Colon (tissue), 2 donors: ENCODE measurements at regions not wholly inside any gene's neighbourhood (a gene's known extent, or its start where the extent isn't known, plus 50 kb on each side); places are given as distances from the start of the nearest gene placed in this dataset.
"Not testable (repeated sequence)": the region's sequence is repeated elsewhere in the genome, so short reads cannot be mapped to it uniquely, and the experiment has no call there.

ENCODE experiments used
- FAIRE-seq: peaks from 2 replicates; lab custom pipeline; 2012; peaks lifted over from hg19 to GRCh38; lab: Jason Lieb, UNC
- donor health status: control.
- donor health status: control.

DNA sequence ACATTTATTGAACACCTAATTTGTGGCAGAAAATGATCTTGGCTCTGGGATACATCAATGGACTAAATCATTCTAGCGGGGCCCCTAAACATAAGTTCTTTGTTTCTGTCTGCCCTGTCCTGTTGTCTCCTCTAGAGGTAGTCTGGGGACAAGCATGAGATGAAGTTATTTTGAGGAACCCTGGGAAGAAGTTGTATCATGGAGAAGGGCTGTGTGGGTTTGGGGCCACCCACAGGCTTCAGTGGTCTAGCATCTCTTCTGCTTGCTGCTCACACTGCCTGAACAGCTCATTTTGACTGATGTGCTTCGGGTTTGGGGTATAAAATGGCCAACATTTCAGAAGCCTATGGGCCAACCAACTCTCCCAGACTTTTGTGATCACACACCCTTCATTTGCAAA, 50.3 kb upstream of the OSBPL11 start:
- no peak for FAIRE-seq

- FAIRE-seq = no peak
These were observed 51.3 kb upstream of the OSBPL11 start for GRCh38 chr3:125646581-125646980.

DNA sequence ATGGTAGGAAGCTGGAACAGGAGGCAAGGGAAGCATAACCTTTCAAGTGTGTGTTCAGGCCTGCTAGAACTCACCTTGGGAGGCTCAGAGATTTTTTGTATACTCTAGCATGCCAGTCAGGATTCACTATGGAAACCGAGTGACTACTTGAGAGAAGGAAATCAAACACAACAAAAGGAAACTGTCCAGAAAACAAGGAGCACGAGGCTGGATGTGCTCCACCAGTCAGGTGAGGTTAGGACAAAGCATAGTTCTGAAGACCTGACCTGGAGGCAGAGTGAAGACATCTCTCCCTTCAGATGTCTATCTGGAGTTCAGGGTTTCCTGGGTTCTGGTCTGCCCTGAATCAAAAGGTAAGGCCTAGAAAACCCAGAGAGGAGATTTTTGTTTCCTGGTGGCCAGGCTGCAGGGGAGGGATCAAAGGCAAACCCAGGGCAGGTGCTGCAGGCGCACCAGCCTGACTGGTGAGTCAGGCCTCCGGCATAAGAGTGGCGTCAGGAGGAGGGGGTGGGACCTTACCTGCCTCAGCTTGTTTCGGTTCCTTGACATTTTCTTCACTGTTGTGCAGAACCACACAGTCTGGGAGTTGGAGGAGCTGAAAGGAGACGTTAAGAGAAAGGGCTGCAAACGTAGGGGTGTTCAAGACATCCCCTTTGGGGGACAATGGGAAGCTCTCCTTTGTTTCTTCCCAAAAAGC, 52.2 kb upstream of the OSBPL11 start:
- FAIRE-seq = no peak

DNA sequence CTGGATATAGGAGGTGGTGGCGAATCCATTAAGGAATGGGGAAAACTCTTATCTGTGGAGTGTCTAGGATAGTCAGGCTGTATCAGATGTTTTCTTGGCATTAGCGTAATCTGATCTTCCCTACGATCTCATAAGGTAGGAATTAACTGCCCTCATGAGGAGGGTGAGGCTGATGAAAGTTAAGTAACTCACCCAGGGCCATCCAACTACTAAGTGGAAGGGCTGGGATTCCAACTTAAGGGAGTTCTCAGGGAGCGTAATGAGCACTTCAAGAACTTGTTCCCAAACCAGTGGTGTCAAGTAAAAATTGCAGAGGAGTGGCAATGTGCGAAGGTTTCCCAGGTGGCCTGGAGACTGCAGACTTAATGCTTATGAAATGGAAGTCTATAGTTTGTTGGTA, 55.9 kb upstream of the OSBPL11 start:
- no peak for FAIRE-seq

GRCh38 chr3:125652349-125652748, 57.1 kb upstream of the OSBPL11 start:
- FAIRE-seq = no peak

DNA sequence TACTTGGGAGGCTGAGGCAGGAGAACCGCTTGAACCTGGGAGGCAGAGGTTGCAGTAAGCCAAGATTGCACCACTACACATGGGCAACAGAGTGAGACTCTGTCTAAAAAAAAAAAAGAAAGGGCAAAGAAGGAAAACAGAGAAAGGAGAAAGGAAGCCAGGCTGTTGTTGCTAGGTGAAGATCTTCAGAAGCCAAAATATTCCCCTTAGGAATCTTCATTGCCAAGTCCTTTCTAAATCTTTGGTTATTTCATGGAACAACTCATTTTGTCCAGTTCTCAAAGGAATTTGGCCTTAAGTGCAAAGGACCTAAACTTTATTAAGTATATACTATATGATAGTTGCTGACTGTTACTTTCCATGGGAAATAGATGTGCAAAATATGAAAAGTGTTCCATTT, 59.2 kb upstream of the OSBPL11 start:
- no peak for FAIRE-seq

GRCh38 chr3:125662675-125663074, 67.4 kb upstream of the OSBPL11 start:
- no peak for FAIRE-seq

GRCh38 chr3:125670352-125670751, 75.1 kb upstream of the OSBPL11 start:
- FAIRE-seq = no peak

- no peak for FAIRE-seq
These were observed 75.6 kb upstream of the OSBPL11 start for GRCh38 chr3:125670945-125671344.

- no peak for FAIRE-seq
These were observed 76.4 kb upstream of the OSBPL11 start for GRCh38 chr3:125671461-125672243.

- no peak for FAIRE-seq
These were observed 80.5 kb upstream of the OSBPL11 start for GRCh38 chr3:125675791-125676190.

DNA sequence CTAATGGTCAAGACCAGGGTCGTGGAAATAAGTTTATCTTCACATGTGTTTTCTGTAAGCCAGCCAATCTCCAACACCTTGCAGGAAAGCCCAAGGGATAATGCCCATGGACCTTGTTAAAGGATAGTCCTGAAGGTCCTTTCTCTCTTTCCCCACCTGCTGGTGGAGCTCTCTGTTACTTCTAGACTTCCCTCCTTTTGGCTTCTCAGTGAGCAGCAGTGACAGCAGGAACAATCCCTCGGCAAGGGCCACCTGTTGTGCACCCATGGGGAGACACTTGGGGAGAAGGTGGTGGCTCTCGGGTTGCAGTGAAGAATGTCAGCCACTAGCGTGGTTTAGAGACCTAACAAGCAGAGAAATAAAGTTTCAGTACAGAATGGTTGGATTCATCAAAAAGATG, 84.0 kb upstream of the OSBPL11 start:
- FAIRE-seq = no peak

DNA sequence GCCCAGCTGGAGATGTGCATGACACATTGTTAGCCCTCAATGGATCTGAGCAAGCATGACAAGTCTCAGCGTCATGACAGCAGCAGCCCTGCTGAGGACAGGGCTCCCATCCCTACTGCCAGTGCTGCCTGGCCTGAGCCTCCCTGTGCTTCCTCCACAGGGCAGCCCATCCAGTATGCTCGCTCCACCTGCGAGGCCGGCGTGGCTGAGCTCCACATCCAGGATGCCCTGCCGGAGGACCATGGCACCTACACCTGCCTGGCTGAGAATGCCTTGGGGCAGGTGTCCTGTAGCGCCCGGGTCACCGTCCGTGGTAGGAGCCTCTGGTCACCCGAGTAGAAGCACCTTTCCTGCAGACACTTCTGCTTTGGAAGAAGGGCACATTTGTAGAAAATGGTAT, 85.8 kb upstream of the OSBPL11 start:
- FAIRE-seq = no peak

GRCh38 chr3:125681906-125682305, 86.6 kb upstream of the OSBPL11 start:
- FAIRE-seq = not testable (repeated sequence)

DNA sequence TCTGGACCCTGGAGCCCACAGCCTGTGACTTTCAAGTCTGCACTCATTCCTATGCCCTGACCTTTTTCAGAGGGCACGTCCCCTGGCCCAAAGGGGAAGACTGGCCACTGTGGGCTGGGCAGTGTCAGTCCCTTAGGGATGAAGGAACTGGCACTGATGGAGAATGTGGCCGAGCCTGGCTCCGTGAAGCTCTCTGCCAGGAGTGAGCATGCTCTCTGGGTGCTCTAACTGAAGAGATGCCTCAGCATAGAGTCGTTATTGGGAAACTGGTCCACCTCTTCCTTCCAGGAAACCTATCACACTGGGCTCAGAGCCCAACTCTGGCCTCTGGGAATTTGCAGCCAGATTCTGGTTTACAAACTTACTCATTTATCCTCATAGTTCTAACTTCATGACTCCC, 87.3 kb upstream of the OSBPL11 start:
- FAIRE-seq = not testable (repeated sequence)

DNA sequence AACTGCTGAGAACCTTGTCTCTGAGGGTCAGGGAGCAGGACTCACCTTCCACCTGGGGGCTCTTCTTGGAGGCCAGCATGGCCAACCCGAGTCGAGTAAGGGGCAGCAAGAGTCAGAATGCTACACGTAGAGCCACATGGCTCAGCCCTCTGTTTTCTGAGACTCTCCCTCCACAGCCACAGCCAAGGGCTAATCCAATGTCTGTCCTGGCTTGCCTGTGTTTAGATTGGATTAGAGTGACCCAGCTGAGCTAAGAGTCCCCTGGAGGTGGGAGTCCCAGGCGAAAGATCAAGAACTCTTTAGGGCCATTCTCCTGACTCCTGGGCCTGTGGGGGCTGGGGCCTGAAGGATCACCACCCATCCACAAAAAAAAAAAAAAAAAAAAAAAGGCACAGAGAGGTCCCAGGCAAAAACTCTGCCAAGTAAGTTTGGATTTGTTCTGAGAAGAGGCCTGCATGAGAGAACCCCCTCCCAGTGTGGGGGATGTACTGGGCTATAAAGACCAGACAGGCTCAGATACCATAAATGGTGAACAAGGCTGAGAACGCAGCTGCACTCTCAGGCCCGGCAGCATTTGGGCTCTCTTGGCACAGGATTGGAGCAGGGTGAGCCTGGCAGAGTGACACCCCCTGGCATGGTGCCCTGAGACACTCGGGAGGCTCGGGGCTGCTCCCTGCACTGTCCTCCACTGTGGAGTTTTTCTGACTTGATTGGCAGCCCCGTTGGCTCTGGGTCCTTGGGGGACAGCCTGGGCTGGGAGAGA, 88.0 kb upstream of the OSBPL11 start:
- FAIRE-seq = no peak

- FAIRE-seq = no peak
These were observed 88.9 kb upstream of the OSBPL11 start for GRCh38 chr3:125684199-125684598.

DNA sequence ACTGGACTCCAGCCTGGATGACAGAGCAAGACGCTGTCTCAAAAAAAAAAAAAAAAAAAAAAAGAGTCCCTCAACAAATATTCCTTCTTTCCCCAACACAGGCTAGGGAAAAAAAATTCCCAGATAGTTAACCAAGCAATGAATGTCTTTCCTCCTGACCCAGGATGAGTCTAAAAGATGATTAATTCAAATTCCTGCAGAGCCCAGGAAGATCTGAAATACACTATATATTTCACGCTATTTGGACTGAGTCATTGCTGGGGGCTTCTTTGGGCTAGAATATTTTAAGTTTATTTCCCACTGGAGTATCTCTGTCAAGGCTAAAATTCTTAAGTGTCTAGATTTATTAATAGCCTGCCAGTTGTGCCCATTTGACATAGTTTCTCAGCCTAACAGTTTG, 90.4 kb upstream of the OSBPL11 start:
- not testable (repeated sequence) for FAIRE-seq

GRCh38 chr3:125692361-125692760, 97.1 kb upstream of the OSBPL11 start:
- no peak for FAIRE-seq

- FAIRE-seq = no peak
These were observed 98.6 kb upstream of the OSBPL11 start for GRCh38 chr3:125693887-125694286.

- FAIRE-seq = no peak
These were observed 99.5 kb upstream of the OSBPL11 start for GRCh38 chr3:125694761-125695294.

DNA sequence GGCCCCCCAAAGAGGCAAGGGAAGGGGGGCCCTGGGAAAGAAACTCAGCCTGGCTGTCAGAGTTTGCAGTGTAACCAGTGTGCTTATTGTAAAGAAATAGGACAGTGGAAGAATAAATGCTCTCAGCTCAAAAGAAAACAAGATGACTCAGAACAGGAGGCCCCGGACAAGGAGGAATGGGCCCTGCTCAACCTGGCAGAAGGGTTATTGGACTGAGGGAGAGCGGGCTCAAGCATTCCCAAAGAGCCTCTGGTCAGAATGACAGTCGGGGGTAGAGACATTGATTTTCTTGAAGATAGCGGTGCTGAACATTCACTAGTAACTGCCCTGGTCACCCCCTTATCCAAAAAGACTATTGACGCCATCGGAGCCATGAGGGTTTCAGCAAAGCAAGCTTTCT, 100.4 kb upstream of the OSBPL11 start:
- FAIRE-seq = no peak

DNA sequence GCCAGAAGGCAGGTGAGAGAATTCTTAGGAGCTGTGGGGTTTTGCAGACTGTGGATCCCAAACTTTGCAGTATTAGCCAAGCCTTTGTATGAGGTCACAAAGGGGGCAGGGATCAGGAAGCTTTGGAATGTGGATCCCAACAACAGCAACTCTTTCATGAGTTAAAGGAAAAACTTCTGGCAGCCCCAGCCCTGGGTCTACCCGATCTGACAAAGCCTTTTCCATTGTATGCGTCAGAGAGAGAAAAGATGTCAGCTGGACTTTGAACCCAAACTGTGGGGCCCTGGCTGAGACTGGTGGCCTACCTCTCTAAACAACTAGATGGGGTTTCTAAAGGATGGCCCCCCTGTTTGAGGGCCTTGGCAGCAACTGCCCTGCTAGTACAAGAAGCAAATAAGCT, 101.8 kb upstream of the OSBPL11 start:
- FAIRE-seq = not testable (repeated sequence)
